GM12873 (cell line): ENCODE measurements at regions not wholly inside any gene's neighbourhood (a gene's known extent, or its start where the extent isn't known, plus 50 kb on each side); places are given as distances from the start of the nearest gene placed in this dataset.

ENCODE experiments used
- TF ChIP-seq, protein P1 (sequence below): IDR thresholded peaks from 2 replicates; pipeline ENCODE4 v1.5.1; 2012; ENCODE audit warnings: low read depth, mild to moderate bottlenecking, moderate library complexity, low read length, control low read depth; ENCODE audit not compliant: insufficient read depth; ENCODE audit errors: missing control alignments

DNA sequence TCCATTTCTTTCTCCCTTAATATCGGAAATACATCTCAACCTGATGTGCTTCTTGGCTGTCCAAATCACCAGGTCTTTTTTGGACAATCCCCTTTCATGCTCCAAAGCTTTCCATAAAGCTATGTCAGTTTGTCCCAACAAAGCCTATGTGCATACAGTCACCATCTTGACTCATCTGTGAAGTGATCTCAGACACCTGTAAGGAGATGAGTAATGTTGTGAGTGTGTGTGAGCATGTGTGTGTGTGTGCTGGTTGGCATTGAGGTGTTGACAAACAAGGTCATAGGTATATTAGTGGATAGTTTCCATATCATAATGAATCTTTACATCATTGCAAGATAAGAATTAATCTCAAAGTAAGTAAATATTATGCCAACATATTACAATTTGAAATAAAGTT is 1243.3 kb upstream of the SEL1L start:
- TF ChIP-seq, protein P1, sequence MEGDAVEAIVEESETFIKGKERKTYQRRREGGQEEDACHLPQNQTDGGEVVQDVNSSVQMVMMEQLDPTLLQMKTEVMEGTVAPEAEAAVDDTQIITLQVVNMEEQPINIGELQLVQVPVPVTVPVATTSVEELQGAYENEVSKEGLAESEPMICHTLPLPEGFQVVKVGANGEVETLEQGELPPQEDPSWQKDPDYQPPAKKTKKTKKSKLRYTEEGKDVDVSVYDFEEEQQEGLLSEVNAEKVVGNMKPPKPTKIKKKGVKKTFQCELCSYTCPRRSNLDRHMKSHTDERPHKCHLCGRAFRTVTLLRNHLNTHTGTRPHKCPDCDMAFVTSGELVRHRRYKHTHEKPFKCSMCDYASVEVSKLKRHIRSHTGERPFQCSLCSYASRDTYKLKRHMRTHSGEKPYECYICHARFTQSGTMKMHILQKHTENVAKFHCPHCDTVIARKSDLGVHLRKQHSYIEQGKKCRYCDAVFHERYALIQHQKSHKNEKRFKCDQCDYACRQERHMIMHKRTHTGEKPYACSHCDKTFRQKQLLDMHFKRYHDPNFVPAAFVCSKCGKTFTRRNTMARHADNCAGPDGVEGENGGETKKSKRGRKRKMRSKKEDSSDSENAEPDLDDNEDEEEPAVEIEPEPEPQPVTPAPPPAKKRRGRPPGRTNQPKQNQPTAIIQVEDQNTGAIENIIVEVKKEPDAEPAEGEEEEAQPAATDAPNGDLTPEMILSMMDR, result no peak

DNA sequence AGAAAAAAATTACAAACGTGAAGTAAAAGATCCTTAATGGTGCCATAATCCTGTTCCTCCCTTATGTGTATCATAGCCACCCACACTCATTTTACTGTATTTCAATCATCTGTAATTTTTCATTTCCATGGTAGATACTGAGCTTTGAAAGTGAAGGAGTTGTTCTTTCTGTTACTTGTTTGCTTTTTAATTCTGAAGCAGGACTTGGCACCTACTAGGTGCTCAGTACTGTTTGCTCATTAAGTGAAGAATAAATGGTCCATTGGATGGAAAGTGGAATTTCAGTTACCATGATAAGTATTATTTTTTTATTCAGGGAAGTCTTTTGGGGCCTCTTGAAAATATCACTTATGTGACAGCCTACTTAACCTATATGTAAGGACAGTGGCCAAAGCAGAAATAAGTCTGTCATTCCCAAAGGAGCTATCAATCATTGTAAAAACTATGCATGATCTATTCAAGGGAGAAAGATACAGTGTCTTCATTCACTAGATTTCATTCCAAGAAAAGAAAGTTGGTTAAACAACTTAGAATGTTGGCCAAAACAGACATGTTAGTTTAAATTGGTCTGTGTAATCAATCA is 1244.4 kb upstream of the SEL1L start:
- TF ChIP-seq, protein P1, result no peak

DNA sequence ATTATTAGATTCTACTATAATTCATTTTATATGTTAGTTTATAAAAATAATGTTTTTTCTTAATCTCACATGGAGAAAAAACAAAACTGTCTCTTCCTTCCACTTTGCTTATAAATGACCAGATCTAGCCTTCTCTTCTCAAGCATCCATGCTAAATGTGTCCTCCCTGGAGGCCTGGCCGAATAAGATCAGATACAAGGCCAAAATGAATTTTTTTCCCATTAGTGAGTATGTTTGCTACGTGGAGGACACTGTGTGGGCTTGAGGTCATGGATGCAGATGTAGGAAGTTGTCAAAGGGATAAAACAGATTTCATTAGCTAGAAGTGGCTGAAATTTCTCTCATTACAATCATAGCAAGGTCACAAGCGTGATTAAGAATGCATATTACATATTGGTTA is 1244.9 kb upstream of the SEL1L start:
- TF ChIP-seq, protein P1, result no peak

DNA sequence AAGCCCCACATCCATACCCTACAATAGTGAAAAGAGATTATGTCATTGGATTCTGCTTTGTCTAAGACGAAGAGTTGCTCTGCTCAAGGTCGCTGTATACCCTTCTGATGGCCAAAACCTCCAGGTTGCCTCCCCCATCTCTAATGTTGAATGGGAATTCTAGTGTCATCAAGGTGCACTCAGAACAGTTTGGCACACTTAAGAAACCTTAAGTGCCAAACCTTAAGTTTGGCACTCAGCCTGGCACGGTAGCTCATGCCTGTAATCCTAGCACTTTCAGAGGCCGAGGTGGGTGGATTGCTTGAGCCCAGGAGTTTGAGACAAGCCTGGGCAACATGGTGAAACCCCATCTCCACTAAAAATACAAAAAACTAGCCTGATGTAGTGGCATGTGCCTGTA is 1245.6 kb upstream of the SEL1L start:
- TF ChIP-seq, protein P1, result no peak

DNA sequence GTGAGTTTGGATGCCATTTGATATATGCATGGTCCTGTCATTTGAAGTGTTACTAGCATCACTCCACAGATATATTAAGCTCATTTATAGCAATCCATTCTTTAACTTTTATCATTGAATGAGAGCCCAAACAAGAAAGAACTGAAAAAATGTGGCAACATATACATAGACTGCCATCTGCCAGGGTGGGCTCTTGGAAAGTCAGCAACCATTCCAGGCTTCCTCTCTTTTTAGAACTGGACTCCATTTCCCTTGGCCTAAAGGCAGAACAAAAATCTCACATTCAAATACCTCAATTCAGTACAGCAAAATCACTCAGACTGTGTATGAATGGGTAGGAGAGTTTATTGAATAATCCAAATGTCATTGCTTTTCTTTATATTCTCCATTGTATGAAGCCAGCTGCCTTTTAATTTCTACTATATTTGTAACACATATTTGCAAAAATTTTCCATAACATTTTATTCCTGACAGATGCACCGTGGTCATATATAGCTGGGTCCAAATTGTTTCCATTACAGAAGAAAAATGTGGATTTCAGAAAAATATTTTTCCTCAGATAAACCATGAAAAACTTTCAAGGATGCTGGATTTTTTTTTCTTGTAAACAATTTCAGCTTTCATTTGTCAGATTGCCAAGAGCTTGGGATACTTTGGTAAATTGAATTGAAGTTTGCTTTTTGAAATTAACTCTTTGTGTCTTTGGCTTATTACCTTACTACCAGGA is 1252.3 kb upstream of the SEL1L start:
- TF ChIP-seq, protein P1, result no peak

DNA sequence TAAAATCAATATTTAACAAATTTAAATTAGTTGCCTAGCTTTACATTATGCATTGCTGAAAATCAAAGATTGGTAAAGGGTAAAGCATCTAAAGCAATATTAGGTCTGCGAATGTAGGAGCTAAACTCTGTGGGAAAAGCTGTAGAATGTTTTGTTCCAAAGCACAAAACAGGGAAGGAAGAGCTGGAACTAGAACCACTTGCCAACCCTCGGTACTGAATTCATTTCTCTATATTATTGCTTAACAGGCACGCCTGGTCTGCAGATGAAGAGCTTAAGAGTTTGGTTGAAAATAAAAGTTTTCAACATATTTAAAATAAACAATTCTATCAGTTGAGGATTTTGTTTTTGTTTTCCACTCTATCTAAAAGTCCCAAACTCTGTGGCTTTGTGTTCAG is 1252.8 kb upstream of the SEL1L start:
- TF ChIP-seq, protein P1, result no peak

DNA sequence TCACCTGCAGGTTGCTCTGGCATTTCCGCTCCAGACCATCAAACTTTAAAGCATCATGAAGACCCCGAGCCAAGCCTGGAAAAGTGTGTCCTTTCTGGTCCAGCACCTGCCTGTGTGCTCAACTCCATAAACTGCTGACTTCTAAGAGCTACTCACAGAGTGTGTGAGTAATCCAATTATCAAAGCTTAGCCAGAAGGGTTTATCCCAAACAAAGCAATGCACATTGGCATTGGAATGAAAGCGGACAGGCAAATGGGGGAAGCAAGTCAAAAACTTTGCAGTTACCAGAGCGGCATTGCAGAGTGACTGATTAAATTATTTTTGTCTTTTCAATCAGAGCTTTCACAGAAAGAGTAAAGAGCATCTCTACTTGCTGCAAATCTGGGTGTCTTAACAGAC is 1262.4 kb upstream of the SEL1L start:
- TF ChIP-seq, protein P1, result no peak
